AG04449 (cell line): ENCODE measurements at regions not wholly inside any gene's neighbourhood (a gene's known extent, or its start where the extent isn't known, plus 50 kb on each side); places are given as distances from the start of the nearest gene placed in this dataset.

Experiments used
- CTCF ChIA-PET: fragments of 350-600 bp; formaldehyde crosslinking; extraction: SDS; loops from one replicate; lab custom pipeline; 2021; ENCODE audit warnings: antibody characterized with exemption; lab: Yijun Ruan, JAX
- POLR2A ChIA-PET: fragments of 400-600, 350-600 bp; formaldehyde crosslinking; extraction: SDS; loops from one replicate; lab custom pipeline; 2020; ENCODE audit warnings: antibody characterized with exemption, inconsistent platforms; lab: Yijun Ruan, JAX
- DNase-seq: peaks from one replicate; pipeline ENCODE4 v3.0.0-alpha.2; 2010; ENCODE audit warnings: low read depth, low spot score
- H3K4me3 ChIP-seq: 2 replicates; pipeline ENCODE4 v1.5.1; 2011; ENCODE audit warnings: low read depth, mild to moderate bottlenecking, control low read depth, low read length
- TF ChIP-seq, protein P1 (sequence below): IDR thresholded peaks from one replicate; pipeline ENCODE4 v1.5.1; 2011; ENCODE audit warnings: mild to moderate bottlenecking, moderate library complexity, low read length, control low read depth, inconsistent platforms; ENCODE audit not compliant: insufficient read depth; ENCODE audit errors: missing control alignments

DNA sequence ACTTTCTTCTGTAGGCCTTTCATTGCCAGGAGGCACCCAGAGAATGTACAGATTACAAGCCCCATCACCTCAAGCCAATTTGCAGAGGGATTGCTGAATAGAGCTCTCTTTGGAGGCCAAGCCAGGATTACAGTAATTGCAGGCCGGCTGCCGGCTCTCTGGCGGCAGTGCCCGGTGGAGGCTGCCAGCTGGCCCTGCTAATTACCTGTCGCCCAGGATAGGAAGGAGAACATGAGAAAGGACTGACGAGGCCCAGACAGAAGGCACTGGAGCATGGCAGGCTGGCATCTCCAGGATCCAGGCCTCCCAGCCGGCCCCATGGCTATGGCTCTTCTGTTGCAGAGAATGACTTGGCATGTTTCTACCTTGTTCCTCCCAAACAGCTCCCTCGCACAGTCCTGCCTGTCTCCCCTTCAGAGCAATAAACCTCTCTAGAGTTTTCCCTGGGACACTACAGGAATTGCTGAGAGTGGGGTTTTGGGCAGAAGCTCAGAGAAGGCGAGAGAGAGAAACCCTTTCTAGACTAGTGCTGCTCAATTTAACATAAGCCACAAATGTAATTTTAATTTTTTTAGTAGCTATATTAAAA, 273.6 kb upstream of the PROK2 start:
- ChIA-PET POLR2A (no interaction called here), CTCF (no interaction called here)
- H3K4me3 ChIP-seq = no peak overlapping the region
- TF ChIP-seq, protein P1, sequence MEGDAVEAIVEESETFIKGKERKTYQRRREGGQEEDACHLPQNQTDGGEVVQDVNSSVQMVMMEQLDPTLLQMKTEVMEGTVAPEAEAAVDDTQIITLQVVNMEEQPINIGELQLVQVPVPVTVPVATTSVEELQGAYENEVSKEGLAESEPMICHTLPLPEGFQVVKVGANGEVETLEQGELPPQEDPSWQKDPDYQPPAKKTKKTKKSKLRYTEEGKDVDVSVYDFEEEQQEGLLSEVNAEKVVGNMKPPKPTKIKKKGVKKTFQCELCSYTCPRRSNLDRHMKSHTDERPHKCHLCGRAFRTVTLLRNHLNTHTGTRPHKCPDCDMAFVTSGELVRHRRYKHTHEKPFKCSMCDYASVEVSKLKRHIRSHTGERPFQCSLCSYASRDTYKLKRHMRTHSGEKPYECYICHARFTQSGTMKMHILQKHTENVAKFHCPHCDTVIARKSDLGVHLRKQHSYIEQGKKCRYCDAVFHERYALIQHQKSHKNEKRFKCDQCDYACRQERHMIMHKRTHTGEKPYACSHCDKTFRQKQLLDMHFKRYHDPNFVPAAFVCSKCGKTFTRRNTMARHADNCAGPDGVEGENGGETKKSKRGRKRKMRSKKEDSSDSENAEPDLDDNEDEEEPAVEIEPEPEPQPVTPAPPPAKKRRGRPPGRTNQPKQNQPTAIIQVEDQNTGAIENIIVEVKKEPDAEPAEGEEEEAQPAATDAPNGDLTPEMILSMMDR = no peak
- no peak for DNase-seq

DNA sequence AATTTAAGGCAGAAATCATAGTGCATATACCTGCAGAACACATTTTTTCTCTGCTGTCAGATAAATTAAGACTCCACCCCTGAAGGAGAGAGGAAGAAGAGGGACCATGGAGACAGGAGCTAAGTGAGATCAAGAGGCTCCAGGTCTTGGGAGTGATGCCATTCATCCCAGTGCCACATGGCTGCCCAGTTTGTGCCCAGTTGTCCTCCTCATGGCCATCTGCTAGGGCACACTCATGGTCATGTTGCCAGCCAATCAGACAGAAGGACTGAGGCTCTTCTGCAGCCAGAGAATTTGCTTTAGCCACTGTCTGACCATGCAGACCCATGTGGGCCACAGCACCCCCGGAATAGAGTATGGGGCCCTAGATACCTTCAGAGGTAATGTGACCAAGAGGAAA, 270.5 kb upstream of the PROK2 start:
- DNase-seq = no peak
- CTCF ChIA-PET = no interaction called here
- H3K4me3 ChIP-seq = no peak overlapping the region
- POLR2A ChIA-PET = no interaction called here
- TF ChIP-seq, protein P1 = no peak

DNA sequence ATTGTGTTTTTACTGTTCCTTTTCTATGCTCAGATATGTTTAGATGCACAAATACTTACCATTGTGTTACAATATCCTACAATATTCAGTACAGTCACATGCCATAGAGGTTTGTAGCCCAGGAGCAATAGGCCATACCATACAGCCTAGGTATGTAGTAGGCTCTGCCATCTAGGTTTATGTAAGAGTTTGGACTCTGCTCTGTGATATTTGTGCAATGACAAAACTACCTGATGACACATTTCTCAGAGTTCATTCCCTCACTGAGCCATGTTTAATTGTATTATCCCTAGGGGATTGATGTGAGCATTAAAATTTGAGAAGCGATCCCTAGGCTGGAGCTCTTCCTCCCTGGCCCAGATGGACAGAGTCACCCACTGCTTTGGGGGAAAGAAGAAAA, 270.0 kb upstream of the PROK2 start:
- ChIA-PET POLR2A (no interaction called here), CTCF (no interaction called here)
- DNase-seq = no peak
- TF ChIP-seq, protein P1 = no peak
- H3K4me3 ChIP-seq = no peak overlapping the region

DNA sequence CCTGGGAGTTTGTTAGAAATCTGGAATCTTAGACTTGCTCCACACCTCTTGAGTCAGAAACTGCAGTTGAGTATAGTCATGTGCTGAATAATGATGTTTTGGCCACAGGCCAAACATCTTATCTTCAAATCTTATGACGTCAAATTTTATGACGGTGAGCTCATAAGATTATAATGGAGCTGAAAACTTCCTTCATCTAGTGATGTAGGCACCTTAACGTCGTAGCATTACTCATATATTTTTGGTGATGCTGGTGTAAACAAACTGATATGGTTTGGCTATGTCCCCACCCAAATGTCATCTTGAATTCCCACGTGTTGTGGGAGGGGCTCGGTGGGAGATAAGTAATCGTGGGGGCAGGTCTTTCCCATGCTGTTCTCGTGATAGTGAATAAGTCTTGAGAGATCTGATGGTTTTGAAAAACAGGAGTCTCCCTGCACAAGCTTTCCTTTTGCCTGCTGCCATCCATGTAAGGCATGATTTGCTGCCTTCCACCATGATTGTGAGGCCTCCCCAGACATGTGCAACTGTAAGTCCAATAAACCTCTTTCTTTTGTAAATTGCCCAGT, 268.0 kb upstream of the PROK2 start:
- ChIA-PET CTCF (no interaction called here), POLR2A (no interaction called here)
- no peak overlapping the region for H3K4me3 ChIP-seq
- TF ChIP-seq, protein P1 = no peak
- no peak for DNase-seq

DNA sequence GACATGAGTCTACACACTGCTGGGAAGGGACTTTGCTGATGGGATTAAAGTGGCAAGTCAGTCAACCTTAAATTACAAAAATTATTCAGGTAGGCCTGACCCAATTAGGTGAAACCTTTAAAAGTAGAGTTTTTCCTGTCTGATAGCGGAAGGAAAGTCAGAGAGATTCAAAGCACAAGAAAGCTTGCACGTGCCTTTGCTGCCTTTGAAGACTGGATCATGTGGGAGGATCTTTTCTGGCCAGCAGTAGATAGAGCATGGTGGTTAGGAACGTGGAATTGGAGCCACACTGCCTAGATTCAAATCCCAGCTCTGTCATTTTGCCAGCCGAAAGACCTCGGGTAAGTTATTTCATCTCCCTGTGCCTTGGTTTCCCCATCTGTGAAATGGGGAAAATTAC, 265.8 kb upstream of the PROK2 start:
- POLR2A ChIA-PET = no interaction called here
- no peak overlapping the region for H3K4me3 ChIP-seq
- no peak for DNase-seq
- TF ChIP-seq, protein P1 = no peak
- CTCF ChIA-PET = no interaction called here

DNA sequence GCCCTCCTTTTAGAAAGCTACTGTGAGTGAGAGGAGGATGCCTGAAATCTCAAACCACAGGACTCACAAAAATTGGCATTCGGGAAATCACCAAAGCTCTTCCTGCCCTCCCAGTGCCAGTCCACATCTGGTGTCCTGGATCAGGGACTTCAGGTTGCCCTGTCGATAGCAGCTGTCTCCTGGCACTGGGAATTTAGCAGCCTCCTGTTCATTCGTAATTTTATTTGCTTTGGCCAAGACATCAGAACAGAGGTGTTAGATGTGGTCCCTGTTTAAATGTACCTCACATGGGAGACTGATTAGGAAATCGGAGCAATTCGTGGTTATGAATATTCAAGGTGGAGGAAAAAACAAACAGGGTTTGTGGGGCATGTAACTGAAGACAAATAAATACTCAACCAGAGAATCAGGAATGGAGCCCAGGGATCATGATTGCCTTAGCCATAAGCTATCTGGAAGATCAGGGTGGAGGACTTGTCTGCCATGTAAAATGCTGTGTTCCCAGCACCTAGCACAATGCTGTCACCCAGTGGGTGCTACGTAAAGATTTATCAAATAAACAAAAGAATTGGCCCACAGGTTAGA, 265.2 kb upstream of the PROK2 start:
- H3K4me3 ChIP-seq = no peak overlapping the region
- TF ChIP-seq, protein P1 = no peak
- POLR2A ChIA-PET = no interaction called here
- CTCF ChIA-PET = interaction anchor here (1.0 kb wide), 1 partner anchor 11 kb away, joined by 3 read pairs; no protein-coding TSS in a partner anchor
- DNase-seq = no peak
